OCI-M1 (cell line): ENCODE measurements at regions not wholly inside any gene's neighbourhood (a gene's known extent, or its start where the extent isn't known, plus 50 kb on each side); places are given as distances from the start of the nearest gene placed in this dataset.
A peak's percentile ranks its signal among the peaks of the same experiment; 100 is the strongest.
"Not testable (repeated sequence)": the region's sequence is repeated elsewhere in the genome, so short reads cannot be mapped to it uniquely, and the experiment has no call there.

ENCODE experiments used
- DNase-seq: peaks from one replicate; lab custom pipeline; 2025; lab: John Stamatoyannopoulos, UW

DNA sequence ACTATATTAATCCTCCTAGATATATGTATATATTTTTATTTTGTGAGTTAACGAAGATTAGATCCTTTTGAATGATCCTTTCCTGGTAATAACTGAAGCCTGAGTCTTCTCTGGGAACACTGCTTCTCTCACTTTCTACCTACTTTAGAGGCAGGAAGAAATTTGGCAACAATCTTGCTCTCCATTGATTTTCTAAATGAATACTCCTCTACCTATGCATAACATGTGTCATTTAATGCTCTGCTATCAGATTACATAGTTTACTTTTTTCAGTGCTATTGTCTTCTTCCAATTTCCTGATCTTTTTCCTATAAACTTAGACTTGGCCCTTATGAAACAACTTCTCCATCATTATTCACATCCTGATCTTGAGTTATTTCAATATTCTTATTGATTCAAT is 60.4 kb upstream of the PDHA2 start:
- no peak for DNase-seq

DNA sequence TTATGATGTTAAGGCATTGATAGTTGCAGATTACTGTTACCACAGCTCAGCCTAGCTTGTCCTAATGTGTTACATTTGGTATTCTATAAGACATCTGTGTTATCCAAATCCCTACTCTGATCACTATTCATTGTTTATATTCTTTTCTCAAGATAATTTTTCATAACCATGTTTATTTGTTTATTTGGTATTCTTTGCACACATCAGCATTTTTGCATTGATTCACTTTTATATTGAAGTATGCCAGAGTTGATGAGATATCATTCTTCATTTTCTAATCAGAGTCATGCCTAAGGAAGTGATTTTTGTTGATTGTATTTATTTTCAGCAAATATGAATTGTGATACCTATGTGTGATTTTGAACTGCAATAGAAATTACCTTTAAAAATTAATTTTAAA is 61.2 kb upstream of the PDHA2 start:
- no peak for DNase-seq

DNA sequence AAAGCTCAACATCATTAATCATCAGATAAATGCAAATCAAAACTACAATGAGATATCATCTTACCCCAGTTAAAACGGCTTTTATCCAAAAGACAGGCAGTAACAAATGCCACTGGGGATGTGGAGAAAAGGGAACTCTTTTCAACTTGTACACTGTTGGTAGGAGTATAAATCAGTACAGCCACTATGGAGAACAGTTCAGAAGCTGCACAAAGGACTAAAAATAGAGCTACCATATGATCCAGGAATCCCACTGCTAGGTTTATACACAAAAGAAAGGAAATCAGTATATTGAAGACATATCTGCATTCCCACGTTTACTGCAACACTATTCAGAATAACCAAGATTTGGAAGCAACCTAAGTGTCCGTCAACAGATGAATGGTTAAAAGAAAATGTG is 69.3 kb upstream of the PDHA2 start:
- not testable (repeated sequence) for DNase-seq

DNA sequence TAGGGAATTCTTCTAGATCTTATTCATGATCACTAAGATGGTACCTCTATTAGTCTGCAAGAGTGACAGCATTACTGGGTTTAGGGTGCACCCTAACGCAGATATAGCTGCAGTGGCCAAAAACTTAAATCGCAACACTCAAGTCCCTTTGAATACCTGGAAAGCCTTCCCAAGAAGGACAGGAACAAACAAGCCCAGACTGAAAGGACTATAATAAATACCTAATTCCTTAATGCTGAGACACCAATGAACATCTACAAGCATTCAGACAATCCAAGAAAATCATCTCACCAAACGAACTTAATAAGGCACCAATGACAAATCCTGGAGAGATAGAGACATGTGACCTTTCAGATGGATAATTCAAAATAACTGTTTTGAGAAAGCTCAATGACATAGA is 74.9 kb upstream of the PDHA2 start:
- DNase-seq = no peak

DNA sequence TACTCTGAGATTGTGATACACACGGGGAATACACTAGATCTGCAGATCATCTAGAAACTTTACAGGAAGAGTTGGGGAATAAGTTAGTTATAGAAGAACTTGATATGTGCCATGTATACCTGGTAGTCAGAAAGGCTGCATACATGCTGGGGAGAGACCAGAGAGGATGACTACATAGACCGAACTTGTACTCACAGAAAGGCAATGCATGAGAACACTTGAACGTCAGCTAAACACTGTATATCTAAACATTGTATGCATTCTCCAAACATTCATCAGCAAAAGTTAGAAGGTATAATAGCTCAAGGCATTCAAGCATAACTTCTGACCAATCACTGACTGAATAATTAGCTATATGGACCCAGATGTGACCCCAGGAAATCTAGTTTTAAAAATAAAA is 78.0 kb upstream of the PDHA2 start:
- no peak for DNase-seq

DNA sequence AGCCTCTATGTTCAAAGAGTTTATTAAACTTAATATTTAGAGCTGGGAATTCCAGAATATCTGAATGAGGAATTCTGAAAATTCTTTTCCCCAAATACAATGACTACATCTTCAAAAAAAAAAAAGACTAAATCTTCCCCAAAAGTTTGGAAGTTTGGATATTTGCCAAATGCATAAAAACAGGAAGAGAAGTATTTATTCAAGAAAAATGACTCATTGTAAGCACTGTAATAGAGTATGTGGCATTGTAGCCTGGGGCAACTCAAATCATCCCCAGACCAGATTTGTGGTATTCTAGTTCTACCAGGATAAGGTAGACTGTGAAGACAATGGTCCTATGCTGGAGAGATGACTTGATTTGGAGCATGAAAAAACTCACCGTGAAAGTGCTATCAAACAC is 78.5 kb upstream of the PDHA2 start:
- DNase-seq = peak; percentile 19

DNA sequence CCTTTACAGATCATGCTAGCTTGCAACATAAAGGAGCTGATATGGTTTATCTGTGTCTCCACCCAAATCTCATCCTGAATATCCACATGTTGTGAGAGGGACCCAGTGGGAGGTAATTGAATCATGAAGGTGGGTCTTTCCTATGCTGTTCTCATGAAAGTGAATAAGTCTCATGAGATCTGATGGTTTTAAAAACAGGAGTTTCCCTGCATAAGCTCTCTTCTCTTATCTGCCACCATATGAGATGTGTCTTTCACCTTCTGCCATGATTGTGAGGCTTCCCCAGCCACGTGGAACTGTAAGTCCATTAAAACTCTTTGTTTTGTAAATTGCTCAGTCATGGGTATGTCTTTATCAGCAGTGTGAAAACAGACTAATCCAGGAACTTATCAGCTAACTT is 79.2 kb upstream of the PDHA2 start:
- peak; percentile 45 for DNase-seq

DNA sequence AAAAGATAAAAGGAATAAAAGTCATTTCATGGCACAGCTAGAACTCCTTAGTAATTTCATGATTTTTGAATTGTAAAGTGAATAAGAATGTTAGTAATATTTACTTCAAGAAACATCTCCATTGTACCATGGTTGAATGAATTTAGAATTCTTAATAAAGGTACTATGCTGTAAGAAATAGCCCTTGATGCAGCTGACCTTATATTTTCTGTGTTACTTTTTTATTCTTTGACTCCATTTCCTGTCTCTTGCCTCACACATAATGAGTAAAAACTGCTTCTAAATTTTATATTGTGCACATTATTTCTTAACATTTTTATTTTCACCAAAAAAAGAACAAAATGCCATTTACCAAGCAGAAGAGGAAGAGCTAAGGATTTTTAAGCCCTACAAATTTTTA is 81.9 kb upstream of the PDHA2 start:
- DNase-seq = no peak

DNA sequence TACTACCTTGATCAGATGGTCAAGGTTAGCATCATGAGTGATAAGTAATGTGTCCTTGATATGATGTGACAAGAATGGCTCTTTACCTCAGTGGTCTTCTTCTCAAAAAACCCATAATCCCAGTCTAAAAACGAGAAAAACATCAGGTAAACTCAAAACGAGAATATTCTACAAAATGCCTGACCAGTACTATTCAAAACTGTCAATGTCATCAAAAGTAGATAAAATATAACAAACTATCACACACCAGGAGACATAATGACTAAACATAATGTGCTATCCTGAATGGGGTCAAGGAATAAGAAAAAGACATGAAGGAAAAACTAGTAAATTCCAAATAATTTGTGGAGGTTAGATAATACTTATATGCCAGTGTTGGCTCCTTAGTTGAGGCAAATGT is 85.2 kb upstream of the PDHA2 start:
- no peak for DNase-seq

DNA sequence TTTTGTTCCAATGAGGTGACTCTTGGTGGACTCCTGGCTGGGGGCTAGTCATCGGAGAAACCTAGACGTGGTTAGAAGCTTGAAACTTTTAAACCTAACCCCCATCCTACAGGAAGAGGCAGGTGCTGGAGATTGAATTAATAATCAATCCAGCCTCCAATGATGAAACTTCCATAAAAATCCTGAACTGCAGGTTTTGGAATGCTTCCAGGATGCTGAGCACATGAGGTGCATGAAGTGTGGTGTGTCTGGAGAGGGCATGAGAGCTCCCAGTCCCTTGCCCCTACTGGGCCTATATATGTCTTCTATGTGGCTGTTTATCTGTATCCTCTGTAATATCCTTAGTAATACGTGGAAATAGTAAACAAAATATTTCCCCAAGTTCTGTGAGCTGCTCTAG is 90.7 kb upstream of the PDHA2 start:
- no peak for DNase-seq

DNA sequence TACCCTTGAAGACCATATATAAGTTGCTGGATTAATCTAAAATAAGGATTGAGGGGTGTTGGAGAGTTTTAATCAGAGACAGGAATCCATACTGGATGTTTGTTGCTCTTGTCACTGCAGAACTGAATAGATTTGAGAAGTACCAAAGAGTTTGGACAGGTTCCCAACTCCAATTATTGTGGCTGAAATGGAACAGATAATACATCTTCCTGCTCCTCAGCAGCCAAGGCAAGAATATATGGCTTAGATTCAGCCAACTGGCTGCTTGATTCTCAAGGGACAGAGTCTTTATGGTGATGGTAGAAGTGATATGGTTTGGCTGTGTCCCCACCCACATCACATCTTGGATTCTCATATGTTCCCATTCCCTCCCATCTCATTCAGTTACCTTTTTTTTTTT is 97.0 kb upstream of the PDHA2 start:
- no peak for DNase-seq

DNA sequence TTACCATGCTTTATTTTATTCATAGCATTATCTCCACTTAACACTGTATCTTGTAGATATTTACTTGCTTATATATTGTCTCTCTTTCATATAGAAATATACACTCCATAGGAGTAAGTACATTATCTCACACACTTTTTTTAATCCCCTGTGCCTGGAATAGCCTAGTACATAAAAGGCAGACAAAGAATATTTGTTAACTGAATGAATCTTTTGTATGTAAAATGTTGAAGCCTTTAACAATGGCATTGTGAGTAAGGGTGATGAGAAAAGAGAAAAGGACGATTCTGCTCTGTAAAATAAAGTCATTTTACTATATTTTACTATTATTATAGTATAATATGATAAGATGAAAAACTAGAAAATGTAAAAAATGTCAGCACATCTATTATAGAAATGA is 97.7 kb upstream of the PDHA2 start:
- DNase-seq = no peak

DNA sequence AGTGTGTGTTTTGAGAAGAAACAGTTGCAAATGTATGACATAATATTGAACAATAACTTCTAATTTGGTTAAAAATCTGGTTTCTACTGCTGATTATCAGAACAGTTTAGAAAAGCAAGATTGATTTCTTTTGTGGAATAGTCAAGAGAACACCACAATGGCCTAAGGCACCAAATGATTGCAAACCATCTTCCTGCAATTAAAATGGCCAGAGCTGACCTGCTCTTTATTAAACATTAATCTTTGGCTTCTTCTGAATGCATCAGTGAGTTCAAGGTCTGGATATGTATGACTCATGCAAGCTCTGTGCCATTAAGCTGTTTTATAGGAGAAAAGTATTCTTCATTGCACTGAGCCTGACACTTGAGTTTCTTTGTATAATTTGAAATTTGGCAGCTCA is 107.8 kb upstream of the PDHA2 start:
- DNase-seq = no peak

DNA sequence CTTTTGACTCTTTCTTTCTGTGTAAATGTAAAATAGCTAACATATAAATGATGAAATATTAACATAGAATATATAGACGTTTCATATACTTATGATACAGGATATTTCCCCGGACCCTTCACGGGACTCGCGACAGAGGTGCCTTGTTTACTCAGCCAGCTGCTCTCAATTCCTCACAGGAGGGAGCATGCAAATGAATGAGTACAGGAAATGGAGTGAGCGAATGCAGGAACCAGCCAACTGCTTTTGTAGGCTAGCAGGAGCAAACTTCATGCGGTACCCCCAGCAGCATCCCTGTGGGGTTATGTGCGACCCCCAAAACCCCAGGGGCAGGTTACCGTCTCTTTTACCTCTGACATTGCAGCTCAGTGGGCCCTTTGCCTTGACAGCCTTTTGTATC is 110.3 kb upstream of the PDHA2 start:
- DNase-seq = no peak

DNA sequence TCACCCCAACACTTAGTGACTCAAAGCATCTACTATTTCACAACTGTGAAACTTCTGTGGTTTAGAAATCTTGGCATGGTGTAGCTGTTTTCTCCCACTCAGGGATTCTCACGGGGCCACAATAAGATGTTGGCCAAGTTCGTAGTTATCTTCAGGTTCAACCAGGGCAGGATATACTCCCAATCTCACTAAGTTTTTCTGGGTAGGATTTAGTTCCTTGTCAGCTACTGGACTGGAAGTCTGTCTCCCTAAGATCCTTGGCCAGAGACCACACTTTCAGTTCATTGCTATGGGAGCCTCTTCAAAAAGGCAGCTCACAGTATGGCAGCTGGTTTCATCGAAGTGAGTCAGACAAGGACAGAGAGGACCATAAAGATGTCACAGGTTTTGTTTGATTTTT is 111.7 kb upstream of the PDHA2 start:
- DNase-seq = no peak

DNA sequence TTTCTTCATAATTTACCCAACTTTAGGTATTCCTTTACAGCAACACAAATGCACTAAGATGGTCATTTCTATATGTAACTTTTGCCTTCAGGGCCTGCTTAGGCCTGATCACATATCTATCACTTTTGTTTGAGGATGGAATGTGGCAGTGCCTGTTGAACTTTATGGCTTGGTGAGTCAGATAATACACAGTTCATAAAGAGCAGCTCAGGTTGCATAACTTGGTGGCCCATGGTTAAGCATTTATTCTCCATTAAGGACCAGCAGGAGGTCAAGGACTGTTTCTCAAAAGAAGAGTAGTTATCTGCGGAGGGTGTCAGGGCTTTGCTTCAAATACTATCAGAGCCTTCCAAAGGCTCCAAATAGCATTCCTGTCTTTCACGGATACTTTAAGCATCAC is 124.1 kb upstream of the PDHA2 start:
- no peak for DNase-seq

DNA sequence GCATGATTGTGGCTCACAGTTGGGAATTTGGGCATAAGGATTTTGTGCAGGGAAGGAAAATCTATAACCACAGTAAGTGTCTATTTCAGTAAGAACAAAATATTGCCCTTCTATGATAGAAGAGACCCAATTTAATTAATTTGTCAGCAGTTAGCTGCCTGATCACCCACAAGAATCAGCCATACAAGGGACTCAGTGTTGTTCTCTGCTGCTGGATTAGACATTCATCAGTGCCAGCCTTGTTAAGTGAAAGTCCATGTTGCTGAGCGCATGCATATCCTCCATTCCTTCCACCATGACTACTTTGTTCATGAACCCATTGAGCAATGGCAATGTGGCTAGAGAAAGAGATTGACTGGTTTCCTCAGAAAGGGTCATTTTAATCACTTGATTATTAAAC is 125.3 kb upstream of the PDHA2 start:
- DNase-seq = no peak

DNA sequence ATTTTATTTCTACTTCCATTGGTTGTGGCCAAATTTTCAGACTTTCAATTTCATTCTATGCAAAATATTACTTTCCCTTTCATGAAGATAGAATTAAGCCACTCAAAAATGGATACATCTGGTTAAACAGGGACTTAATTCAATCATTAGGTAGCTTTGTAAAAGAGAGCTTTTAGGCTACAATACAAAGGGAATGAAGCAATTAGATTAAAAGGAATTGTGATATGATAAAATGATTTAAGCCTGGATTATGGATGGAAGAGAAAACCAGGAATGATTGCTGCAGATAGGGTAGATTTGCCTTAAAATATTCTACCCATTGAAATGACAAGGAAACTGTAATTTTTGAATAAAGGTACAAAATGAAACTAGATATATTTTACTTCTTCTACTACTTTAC is 134.6 kb upstream of the PDHA2 start:
- DNase-seq = no peak

DNA sequence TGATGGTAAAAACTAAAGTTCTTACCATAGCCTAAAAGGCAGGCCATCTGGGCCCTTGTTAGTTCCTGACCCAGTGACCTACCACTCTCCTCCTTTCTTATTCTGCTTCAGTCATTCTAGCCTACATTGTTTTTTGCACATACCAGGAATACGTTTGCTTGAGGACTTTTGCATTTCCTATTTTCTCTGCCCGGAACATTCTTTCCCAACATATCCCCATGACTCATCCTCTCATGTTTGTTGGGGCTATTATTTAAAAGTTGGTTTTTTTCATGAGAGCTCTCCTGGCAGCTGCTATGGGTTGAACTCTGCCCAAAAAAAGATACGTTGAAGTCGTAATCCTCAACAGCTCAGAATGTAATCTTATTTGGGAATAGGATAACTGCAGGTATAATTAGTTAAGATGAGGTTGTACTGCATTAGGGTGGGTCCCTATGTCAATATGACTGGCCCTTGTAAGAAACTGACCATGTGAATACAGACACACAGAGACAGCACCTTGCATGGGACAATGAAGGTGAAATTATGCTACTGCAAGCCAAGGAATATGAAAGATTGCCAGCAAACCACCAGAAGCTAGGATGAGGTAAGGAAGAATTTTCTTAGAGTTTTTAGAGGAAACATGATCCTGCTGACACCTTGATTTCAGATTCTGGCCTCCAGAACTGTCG is 138.3 kb upstream of the PDHA2 start:
- DNase-seq = no peak

DNA sequence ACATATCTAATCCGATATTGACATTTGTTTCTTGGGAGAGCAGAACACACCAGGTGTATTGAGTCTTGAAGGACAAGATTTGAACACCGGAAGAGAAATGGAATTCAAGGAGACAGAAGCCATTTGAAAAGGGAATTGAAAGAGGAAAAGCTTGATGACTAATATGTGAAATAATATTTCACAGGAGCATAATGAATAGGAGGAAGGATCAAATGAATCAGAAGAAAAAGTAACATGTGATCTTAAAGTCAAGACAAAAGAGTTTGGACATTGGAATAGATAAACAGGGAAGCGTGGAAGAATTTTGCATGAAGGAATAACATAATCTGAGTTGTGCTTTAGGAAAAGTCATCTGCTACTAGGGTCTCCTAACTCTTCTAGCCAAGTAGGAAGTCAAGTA is 145.5 kb upstream of the PDHA2 start:
- DNase-seq = no peak

DNA sequence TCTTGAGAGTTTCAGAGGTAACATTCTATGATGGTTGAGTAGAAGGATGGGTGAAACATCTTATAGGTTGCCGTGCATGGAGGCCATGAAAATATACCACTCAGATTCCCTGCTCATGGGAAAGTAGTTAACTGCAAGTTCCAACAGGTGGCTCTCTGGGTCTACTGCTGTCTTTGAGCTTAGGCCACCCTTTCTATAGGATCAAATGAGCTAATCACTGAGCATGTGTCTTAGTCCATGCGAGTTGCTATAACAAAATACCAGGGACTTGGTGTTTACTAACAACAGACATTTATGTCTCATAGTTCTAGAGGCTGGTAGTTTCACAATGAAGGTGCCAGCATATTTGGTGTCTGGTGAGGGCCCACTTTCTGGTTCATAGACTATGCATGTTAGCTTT is 144.8 kb upstream of the UNC5C start:
- peak; percentile 70 for DNase-seq

DNA sequence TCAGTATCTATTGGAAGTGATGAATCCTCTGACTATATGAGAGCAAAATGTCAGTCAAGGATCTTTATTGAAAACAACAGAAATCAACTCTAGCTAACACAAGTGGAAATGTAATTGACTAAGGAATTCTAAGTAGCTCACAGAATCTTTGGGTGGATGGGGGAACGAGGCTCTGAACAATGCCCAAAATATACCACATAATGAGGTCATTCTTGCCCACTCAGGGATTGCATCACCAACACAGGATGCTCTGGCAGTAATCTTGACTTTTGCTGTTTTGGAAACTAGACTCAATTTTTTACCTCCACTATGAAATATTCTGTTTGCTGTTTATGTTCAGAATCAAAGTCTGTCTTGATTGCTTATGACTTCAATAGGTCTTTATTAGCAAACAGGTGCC is 127.4 kb upstream of the UNC5C start:
- no peak for DNase-seq

DNA sequence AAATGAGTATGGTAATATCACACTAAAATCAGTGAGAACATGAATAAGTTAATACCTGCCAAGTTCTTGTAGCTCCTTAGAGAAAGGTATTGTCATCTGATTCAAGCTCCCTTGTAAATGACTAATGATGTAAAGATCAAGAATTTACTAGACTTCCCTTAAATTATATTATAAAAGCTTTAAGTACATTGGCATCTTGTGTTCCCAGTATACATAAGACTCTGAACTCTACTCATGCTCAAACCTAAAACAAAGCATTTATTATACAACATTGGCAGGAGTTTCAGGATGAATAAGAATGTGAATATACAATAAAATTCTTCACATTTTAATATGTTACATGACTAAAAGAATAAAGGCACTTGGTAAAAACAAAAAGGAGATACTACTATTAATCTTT is 126.8 kb upstream of the UNC5C start:
- DNase-seq = no peak

DNA sequence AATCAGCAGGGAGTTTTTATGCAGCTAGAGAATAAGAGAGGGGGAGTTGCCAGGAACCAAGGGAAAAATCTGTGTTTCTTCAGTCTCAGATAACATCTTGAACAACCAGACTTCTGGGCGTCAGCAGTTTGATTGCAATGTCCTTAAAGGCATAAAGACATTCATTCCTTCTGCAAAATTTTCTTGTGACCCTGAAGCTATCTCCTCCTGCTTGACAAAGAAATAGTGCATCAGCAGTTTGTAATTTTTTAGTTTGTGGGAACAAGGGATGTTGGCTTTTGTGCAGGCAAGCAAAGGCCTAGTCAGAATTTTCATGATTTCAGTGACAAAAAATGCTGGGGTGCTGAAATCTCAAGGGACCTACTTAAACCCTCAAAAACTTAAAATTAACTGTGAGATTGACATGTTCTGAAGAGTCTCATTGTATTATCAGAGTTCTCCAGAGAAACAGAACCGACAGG is 125.8 kb upstream of the UNC5C start:
- DNase-seq = peak; percentile 17

DNA sequence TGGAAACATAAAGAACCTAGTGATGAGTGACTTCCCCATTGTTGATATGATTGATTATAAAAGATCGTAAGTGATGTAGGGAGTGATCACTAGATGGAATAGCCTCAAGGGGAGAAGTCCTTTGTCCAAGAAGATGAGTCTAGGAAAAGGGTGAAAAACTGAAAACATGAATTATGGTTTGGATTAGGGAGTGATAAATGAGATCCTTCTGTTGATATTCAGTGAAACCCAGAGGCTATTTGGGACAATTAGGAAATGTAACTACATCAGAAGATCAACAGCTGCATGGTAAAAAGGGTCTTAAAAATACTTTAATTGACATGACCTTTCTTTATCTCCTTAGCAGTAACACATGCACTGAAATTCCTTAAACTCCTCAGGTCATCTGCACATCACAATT is 124.0 kb upstream of the UNC5C start:
- no peak for DNase-seq
